D341Med (cell line): ENCODE measurements at regions not wholly inside any gene's neighbourhood (a gene's known extent, or its start where the extent isn't known, plus 50 kb on each side); places are given as distances from the start of the nearest gene placed in this dataset.

Experiments
- DNase-seq: peaks from one replicate; pipeline ENCODE4 v3.0.0; 2012; ENCODE audit warnings: low spot score

GRCh38 chr5:3143382-3143781, 391.9 kb upstream of the IRX2 start:
- DNase-seq = no peak

GRCh38 chr5:3142261-3143027, 391.0 kb upstream of the IRX2 start:
- DNase-seq = no peak

- DNase-seq = no peak
Measured at GRCh38 chr5:3140117-3140516, 388.6 kb upstream of the IRX2 start.

DNA sequence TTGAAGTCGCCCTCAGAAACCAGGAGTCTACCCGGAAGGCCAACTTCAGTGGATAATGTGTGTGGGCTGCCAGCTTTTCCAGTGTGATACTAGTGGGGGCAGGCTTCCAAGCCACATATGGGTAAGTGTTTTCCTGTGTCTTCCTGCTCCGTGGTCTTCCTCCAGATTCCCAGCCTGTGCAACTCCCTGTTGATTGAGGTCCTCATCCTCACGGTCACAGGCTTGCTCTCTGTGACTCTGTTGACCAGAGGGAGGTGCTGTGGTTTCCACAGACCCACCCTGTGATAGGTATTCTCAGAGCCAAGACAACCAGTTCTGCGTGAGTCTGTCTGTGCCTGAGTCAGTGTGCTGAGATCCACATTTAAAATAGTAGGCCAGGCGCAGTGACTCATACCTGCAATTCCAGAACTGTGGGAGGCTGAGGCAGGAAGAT, 388.0 kb upstream of the IRX2 start:
- no peak for DNase-seq

- no peak for DNase-seq
Measured at GRCh38 chr5:3131161-3131560, 379.7 kb upstream of the IRX2 start.

GRCh38 chr5:3129252-3129651, 377.8 kb upstream of the IRX2 start:
- DNase-seq = no peak

DNA sequence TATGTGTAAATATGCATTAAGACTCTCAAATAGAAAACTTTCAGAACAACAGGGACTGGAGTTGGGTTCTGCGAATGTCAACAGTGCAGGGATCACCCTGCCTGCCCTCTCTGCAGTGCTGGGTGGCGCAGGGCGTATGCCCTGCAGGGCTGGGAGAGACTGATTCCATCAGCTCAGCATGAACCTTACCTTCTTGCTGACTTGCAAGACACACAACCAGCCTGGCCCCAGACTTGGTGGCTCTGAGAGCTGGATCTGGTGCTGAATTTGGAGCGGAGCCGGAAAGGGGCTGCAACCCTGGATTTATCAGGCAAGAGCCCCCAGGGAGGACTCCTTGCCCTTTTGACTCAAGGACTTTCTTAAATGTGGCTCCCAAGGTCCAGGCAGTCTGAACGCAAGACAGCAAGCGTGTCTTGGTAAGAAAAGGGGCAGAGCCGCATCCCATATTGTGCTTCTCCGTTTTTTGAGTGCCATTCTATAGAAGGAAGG, 376.0 kb upstream of the IRX2 start:
- no peak for DNase-seq

GRCh38 chr5:3126639-3127038, 375.2 kb upstream of the IRX2 start:
- no peak for DNase-seq

- DNase-seq = no peak
Measured at GRCh38 chr5:3124410-3124809, 372.9 kb upstream of the IRX2 start.

DNA sequence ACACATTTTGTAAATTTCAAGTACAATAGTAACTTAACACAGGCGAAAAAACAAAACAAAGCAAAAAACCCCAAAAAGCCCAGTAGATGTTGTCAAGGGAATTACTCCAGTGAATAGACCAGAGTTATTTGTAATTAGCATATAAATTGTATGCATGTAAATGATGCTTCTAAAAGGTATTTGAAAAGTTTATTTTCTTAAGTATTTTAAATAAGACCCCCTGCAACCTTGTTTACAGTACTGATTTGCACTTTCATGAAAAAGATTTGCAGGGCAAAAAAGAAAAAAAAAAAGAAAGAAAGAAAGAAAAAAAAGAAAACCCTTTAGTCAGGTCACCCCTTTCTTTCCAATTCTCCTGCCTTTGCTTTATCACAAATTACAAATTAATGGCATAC, 372.3 kb upstream of the IRX2 start:
- no peak for DNase-seq

DNA sequence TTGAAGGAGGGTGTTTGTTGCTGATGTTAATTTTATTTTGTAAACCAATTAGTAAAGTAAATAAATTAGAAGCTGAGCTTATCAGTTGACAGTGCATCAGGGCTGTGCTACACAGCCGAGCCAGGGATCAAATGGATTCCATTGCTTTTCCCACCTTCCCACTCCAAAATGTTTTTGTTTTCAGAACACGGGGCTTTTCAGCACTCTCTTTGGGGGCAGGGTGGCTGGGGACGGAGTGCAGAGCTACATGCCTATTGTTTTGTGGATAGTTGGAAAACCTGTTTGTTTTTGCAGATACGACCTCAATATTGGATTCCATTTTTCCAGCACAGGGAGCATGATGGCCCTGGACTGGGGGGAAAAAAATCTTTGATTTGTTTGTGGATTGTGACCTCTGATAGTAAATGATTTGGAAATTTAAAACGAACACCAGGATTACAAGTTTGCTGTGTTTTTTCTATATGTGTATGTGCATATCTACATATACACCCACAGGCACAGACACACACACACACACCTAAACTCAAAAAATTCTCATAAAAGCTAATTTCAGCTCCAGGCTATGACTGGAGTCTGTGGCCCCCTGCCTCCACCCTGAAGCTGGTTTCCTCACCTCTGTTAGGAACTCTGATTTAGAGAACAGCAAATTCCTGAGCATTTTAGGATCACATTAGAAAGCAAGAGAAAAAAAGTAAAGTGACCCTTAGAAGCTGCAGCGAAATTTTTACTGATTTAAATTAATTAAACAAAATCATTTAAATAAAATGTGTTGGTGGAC, 371.7 kb upstream of the IRX2 start:
- DNase-seq = no peak

- no peak for DNase-seq
Measured at GRCh38 chr5:3122216-3122615, 370.7 kb upstream of the IRX2 start.

DNA sequence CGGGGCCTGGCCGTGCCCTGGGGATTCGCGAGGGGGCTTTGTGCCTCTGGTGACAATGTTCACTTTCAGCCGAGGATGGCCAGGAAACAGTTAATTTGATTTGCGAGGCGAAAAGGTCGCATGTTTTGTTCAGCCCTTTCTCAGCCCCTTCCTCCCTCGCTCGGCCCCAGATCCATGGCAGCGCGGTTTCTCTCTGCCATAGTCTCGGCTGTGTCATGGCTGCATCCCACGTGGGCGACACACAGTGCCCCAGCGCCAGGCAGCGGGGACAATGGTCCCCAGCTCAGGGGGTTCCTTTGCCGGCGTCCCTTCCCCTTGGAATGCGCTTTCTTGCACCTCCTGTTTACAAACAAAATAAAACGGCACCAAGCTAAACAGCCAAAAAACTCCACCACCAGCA, 370.3 kb upstream of the IRX2 start:
- no peak for DNase-seq

DNA sequence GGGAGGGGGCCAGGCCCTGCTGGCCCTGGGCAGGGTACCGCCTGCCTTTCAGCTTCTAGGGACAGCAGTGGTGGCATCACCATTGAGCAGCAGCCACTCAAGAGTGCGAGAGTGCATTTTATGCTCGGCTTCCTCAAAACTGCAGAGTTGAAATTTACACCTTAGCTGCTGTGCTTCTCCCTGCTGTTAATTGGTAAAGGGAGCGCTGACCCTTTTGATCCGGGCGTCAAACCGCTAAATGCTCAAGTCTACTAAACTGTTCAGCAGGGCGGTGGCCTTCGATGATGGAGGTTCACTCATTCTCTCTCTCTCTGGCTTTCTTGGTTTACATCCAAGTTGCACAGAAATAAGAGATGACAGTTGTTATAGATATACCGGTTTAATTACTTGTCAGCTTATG, 368.6 kb upstream of the IRX2 start:
- no peak for DNase-seq

DNA sequence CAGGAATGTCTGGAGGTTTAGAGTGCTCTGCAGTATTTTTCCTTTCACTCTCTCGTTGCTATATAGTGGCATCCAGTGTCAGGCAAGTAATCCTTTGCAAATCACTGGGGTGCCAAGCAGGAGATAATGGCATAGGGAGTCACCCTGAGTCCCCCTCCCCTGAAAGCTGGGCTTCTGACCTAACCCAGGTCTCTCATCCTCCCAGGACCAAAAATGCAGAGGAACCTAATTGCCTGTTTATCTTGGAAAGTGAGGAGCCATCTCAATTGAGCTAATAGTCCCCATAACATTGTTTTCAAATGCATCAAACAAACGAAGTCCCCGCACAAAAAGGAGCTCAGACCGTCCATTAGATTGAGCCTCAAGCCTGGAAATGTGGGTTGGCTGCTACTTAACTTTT, 368.0 kb upstream of the IRX2 start:
- DNase-seq = no peak

GRCh38 chr5:3118340-3118739, 366.9 kb upstream of the IRX2 start:
- DNase-seq = no peak

DNA sequence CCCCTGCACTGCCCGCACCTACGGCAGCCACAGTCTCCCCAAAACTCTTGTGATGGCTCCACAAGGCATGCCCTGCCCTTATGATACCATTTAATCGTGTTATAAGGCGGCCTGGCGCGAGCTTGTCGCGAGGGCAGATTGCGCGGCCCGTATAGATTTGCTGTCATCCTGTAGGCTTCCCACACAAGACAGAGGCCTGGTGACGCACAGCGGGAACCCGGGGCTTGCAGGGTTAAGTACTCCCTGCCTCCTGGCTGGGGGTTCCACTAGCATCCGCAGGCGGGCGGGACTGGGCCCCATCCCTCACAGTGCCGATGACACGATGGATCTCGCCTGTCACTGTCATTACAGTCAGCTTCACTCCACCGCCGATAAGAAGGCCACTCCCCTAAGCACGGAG, 364.9 kb upstream of the IRX2 start:
- no peak for DNase-seq

DNA sequence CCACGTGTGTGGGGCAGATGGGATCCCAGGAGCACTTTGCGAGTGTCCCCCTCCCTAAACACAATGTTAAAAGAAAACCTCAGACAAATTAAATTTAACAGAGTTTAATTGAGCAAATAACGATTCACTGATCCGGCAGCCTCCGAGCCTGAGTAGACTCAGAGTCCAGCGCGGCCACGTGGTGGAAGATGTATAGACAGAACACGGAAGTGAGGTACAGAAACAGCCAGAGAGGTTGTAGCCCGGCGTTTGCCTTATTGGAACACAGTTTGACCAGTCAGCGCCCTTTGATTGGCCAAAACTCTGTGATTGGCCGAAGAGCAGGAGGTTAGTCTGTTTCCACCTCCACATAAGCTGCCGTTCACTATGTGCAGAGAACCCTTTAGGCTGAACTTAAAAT, 363.0 kb upstream of the IRX2 start:
- no peak for DNase-seq

- no peak for DNase-seq
Measured at GRCh38 chr5:3110371-3110770, 358.9 kb upstream of the IRX2 start.

GRCh38 chr5:3107156-3107611, 355.7 kb upstream of the IRX2 start:
- DNase-seq = no peak

GRCh38 chr5:3105581-3105980, 354.1 kb upstream of the IRX2 start:
- DNase-seq = no peak

GRCh38 chr5:3105172-3105571, 353.7 kb upstream of the IRX2 start:
- no peak for DNase-seq

GRCh38 chr5:3104429-3105060, 353.1 kb upstream of the IRX2 start:
- DNase-seq = no peak
